ENCODE measurements at regions not wholly inside any gene's neighbourhood (a gene's known extent, or its start where the extent isn't known, plus 50 kb on each side); places are given as distances from the start of the nearest gene placed in this dataset.

- TF ChIP-seq GATA3 (IDR thresholded peaks at IDR 0.05; ENCODE audit: low read depth, low read length): no peak
- TF ChIP-seq GATA2 (IDR thresholded peaks at IDR 0.05; ENCODE audit: low read depth, low read length): no peak
These were observed 224.8 kb downstream of the ABHD5 start for GRCh38 chr3:43915546-43915945.

Data from SH-SY5Y (cell line).